ENCODE measurements at regions not wholly inside any gene's neighbourhood (a gene's known extent, or its start where the extent isn't known, plus 50 kb on each side); places are given as distances from the start of the nearest gene placed in this dataset.

- Histone ChIP-seq H2AFZ (ENCODE audit: low read length) (no peak overlapping the region), H3K79me2 (ENCODE audit: insufficient read depth, low read length) (no peaks in the 10 kb centered on the region), H4K20me1 (ENCODE audit: insufficient read depth, low read length) (no peaks in the 10 kb centered on the region)
These were observed 95.0 kb upstream of the C9orf72 start for GRCh38 chr9:27668280-27668679.

GRCh38 chr9:27671636-27672035 is 98.4 kb upstream of the C9orf72 start:
- Histone ChIP-seq H3K4me1 (ENCODE audit: insufficient read depth, low read length, severe bottlenecking) (no peaks in the 10 kb centered on the region), H3F3A (ENCODE audit: insufficient read depth, low read length) (no peaks in the 10 kb centered on the region), H3K9me2 (ENCODE audit: low read depth, low read length) (no peaks in the 10 kb centered on the region), H3K9me3 (ENCODE audit: low read length) (no peaks in the 10 kb centered on the region), H3K4me3 (ENCODE audit: low read depth, low read length, poor library complexity, severe bottlenecking) (no peak overlapping the region), H3K27me3 (ENCODE audit: insufficient read depth, low read length) (no peaks in the 10 kb centered on the region), H3K79me2 (ENCODE audit: insufficient read depth, low read length) (no peaks in the 10 kb centered on the region), H2AFZ (ENCODE audit: low read length) (no peak overlapping the region), H3K36me3 (ENCODE audit: insufficient read depth, low read length) (no peaks in the 10 kb centered on the region), H4K20me1 (ENCODE audit: insufficient read depth, low read length) (no peaks in the 10 kb centered on the region), H3K9ac (ENCODE audit: low read length) (no peak overlapping the region), H3K27ac (ENCODE audit: low read depth, low read length, poor library complexity, severe bottlenecking) (no peak overlapping the region), H3K4me2 (ENCODE audit: low read length) (no peak overlapping the region)
- TF ChIP-seq CTCF (IDR thresholded peaks at IDR 0.05; ENCODE audit: low read length), result no peak
- no peak for TF ChIP-seq EZH2 (IDR thresholded peaks at IDR 0.05; ENCODE audit: borderline replicate concordance, low read length)

More at GRCh38 chr9:27668280-27668679, 95.0 kb upstream of the C9orf72 start:
- Histone ChIP-seq H3K4me1 (ENCODE audit: insufficient read depth, low read length, severe bottlenecking) (no peaks in the 10 kb centered on the region), H3K4me3 (ENCODE audit: low read depth, low read length, poor library complexity, severe bottlenecking) (no peak overlapping the region), H3K36me3 (ENCODE audit: insufficient read depth, low read length) (no peaks in the 10 kb centered on the region), H3K9ac (ENCODE audit: low read length) (no peak overlapping the region), H3F3A (ENCODE audit: insufficient read depth, low read length) (no peaks in the 10 kb centered on the region), H3K9me3 (ENCODE audit: low read length) (no peaks in the 10 kb centered on the region), H3K9me2 (ENCODE audit: low read depth, low read length) (no peaks in the 10 kb centered on the region), H3K4me2 (ENCODE audit: low read length) (no peak overlapping the region), H3K27ac (ENCODE audit: low read depth, low read length, poor library complexity, severe bottlenecking) (no peak overlapping the region), H3K27me3 (ENCODE audit: insufficient read depth, low read length) (no peaks in the 10 kb centered on the region)
- TF ChIP-seq CTCF (IDR thresholded peaks at IDR 0.05; ENCODE audit: low read length) (no peak), EZH2 (IDR thresholded peaks at IDR 0.05; ENCODE audit: borderline replicate concordance, low read length) (no peak)

GRCh38 chr9:27672718-27673117 is 99.4 kb upstream of the C9orf72 start:
- Histone ChIP-seq H3K36me3 (ENCODE audit: insufficient read depth, low read length) (no peaks in the 10 kb centered on the region), H2AFZ (ENCODE audit: low read length) (no peak overlapping the region), H3K9me3 (ENCODE audit: low read length) (no peaks in the 10 kb centered on the region), H3K4me1 (ENCODE audit: insufficient read depth, low read length, severe bottlenecking) (no peaks in the 10 kb centered on the region), H3K27ac (ENCODE audit: low read depth, low read length, poor library complexity, severe bottlenecking) (no peak overlapping the region), H3K9me2 (ENCODE audit: low read depth, low read length) (no peaks in the 10 kb centered on the region), H3K27me3 (ENCODE audit: insufficient read depth, low read length) (no peaks in the 10 kb centered on the region), H3K79me2 (ENCODE audit: insufficient read depth, low read length) (no peaks in the 10 kb centered on the region), H3K9ac (ENCODE audit: low read length) (no peak overlapping the region), H4K20me1 (ENCODE audit: insufficient read depth, low read length) (no peaks in the 10 kb centered on the region), H3F3A (ENCODE audit: insufficient read depth, low read length) (no peaks in the 10 kb centered on the region), H3K4me3 (ENCODE audit: low read depth, low read length, poor library complexity, severe bottlenecking) (no peak overlapping the region), H3K4me2 (ENCODE audit: low read length) (no peak overlapping the region)
- no peak for TF ChIP-seq CTCF (IDR thresholded peaks at IDR 0.05; ENCODE audit: low read length)
- no peak for TF ChIP-seq EZH2 (IDR thresholded peaks at IDR 0.05; ENCODE audit: borderline replicate concordance, low read length)
